Activated CD4-positive, alpha-beta T cell treated with anti-CD3 and anti-CD28 coated beads, Interleukin-10, Interleukin-2, amounts not matched to agents 100 ng/mL and 50 ng/mL, durations not matched to agents 16 hours and 8 hours (primary cell): ENCODE measurements at regions not wholly inside any gene's neighbourhood (a gene's known extent, or its start where the extent isn't known, plus 50 kb on each side); places are given as distances from the start of the nearest gene placed in this dataset.
"Not testable (repeated sequence)": the region's sequence is repeated elsewhere in the genome, so short reads cannot be mapped to it uniquely, and the experiment has no call there.

ENCODE experiments used
- DNase-seq: peaks from one replicate; pipeline ENCODE4 v3.0.0-alpha.2; 2020

GRCh38 chr21:18553786-18554185, 150.2 kb upstream of the TMPRSS15 start:
- DNase-seq: no peak

- DNase-seq: not testable (repeated sequence)
These were observed 164.2 kb upstream of the TMPRSS15 start for GRCh38 chr21:18567770-18568169.

GRCh38 chr21:18588001-18588662, 184.5 kb upstream of the TMPRSS15 start:
- no peak for DNase-seq

- DNase-seq: no peak
These were observed 197.6 kb upstream of the TMPRSS15 start for GRCh38 chr21:18601146-18601545.

- DNase-seq: no peak
These were observed 199.1 kb upstream of the TMPRSS15 start for GRCh38 chr21:18602711-18603110.

- DNase-seq: no peak
These were observed 199.7 kb upstream of the TMPRSS15 start for GRCh38 chr21:18603261-18603660.

- DNase-seq: no peak
These were observed 200.4 kb upstream of the TMPRSS15 start for GRCh38 chr21:18603980-18604379.

GRCh38 chr21:18608226-18608625, 204.6 kb upstream of the TMPRSS15 start:
- no peak for DNase-seq

GRCh38 chr21:18614303-18614702, 210.7 kb upstream of the TMPRSS15 start:
- DNase-seq: no peak

- no peak for DNase-seq
These were observed 213.7 kb upstream of the TMPRSS15 start for GRCh38 chr21:18617291-18617690.

- DNase-seq: no peak
These were observed 216.9 kb upstream of the TMPRSS15 start for GRCh38 chr21:18620436-18620835.

- DNase-seq: no peak
These were observed 218.8 kb upstream of the TMPRSS15 start for GRCh38 chr21:18622383-18622782.

GRCh38 chr21:18630446-18630845, 226.9 kb upstream of the TMPRSS15 start:
- DNase-seq: no peak

GRCh38 chr21:18636897-18637296, 233.3 kb upstream of the TMPRSS15 start:
- DNase-seq: no peak

GRCh38 chr21:18646116-18646515, 242.5 kb upstream of the TMPRSS15 start:
- DNase-seq: no peak

GRCh38 chr21:18655931-18656330, 252.3 kb upstream of the TMPRSS15 start:
- no peak for DNase-seq

GRCh38 chr21:18661842-18662241, 258.3 kb upstream of the TMPRSS15 start:
- no peak for DNase-seq

- no peak for DNase-seq
These were observed 260.1 kb upstream of the TMPRSS15 start for GRCh38 chr21:18663663-18664062.

- no peak for DNase-seq
These were observed 263.1 kb upstream of the TMPRSS15 start for GRCh38 chr21:18666725-18667124.

GRCh38 chr21:18673789-18674188, 270.2 kb upstream of the TMPRSS15 start:
- no peak for DNase-seq

- no peak for DNase-seq
These were observed 274.0 kb upstream of the TMPRSS15 start for GRCh38 chr21:18677632-18678031.

GRCh38 chr21:18705971-18706370, 302.4 kb upstream of the TMPRSS15 start:
- no peak for DNase-seq

GRCh38 chr21:18711662-18712061, 308.1 kb upstream of the TMPRSS15 start:
- DNase-seq: no peak

- DNase-seq: no peak
These were observed 312.0 kb upstream of the TMPRSS15 start for GRCh38 chr21:18715606-18716005.

- no peak for DNase-seq
These were observed 313.1 kb upstream of the TMPRSS15 start for GRCh38 chr21:18716578-18717138.
